ENCODE measurements at regions not wholly inside any gene's neighbourhood (a gene's known extent, or its start where the extent isn't known, plus 50 kb on each side); places are given as distances from the start of the nearest gene placed in this dataset.

- TF ChIP-seq CTCF (IDR thresholded peaks at IDR 0.05; ENCODE audit: poor library complexity) (no peak), EZH2phosphoT487 (IDR thresholded peaks at IDR 0.05; ENCODE audit: low read depth, severe bottlenecking, unreplicated experiment) (no peak), EZH2 (IDR thresholded peaks at IDR 0.05; ENCODE audit: borderline replicate concordance) (no peak)
These were observed 195.6 kb downstream of the DEPDC1B start for GRCh38 chr5:60504342-60504741.
